Loucy (cell line): ENCODE measurements at regions not wholly inside any gene's neighbourhood (a gene's known extent, or its start where the extent isn't known, plus 50 kb on each side); places are given as distances from the start of the nearest gene placed in this dataset.

Experiments
- H2AFZ ChIP-seq: fragments of 200-600 bp; sonication (generic); 2 replicates; pipeline ENCODE4 v1.6.0; 2016; ENCODE audit warnings: antibody characterized with exemption, mild to moderate bottlenecking, low read length, moderate library complexity
- H3F3A ChIP-seq: fragments of 200-600 bp; 2 replicates; pipeline ENCODE4 v1.6.0; 2016; ENCODE audit warnings: antibody characterized with exemption, low read depth, mild to moderate bottlenecking
- H3K27me3 ChIP-seq: fragments of 200-600 bp; sonication (generic); 2 replicates; pipeline ENCODE4 v1.6.1; 2014; ENCODE audit warnings: low read length, mild to moderate bottlenecking; ENCODE audit not compliant: insufficient read depth, poor library complexity, severe bottlenecking
- H3K36me3 ChIP-seq: fragments of 200-600 bp; sonication (generic); 2 replicates; pipeline ENCODE4 v1.6.1; 2016; ENCODE audit warnings: low read length; ENCODE audit not compliant: insufficient read depth
- H3K4me1 ChIP-seq: fragments of 200-600 bp; sonication (generic); 2 replicates; pipeline ENCODE4 v1.5.1; 2014; ENCODE audit warnings: low read length, mild to moderate bottlenecking; ENCODE audit not compliant: insufficient read depth, poor library complexity, severe bottlenecking
- H3K4me2 ChIP-seq: fragments of 200-600 bp; sonication (generic); 2 replicates; pipeline ENCODE4 v1.6.0; 2014; ENCODE audit warnings: antibody characterized with exemption, low read length, low read depth, mild to moderate bottlenecking; ENCODE audit not compliant: poor library complexity, severe bottlenecking
- H3K4me3 ChIP-seq: fragments of 200-600 bp; sonication (generic); 2 replicates; pipeline ENCODE4 v1.5.1; 2014; ENCODE audit warnings: low read length, mild to moderate bottlenecking, mixed read lengths; ENCODE audit not compliant: poor library complexity, severe bottlenecking
- H3K79me2 ChIP-seq: fragments of 200-600 bp; sonication (generic); 2 replicates; pipeline ENCODE4 v1.6.1; 2014; ENCODE audit warnings: low read length; ENCODE audit not compliant: insufficient read depth
- H3K9ac ChIP-seq: fragments of 200-600 bp; sonication (generic); 2 replicates; pipeline ENCODE4 v1.6.0; 2014; ENCODE audit warnings: mild to moderate bottlenecking, low read depth, low read length, moderate library complexity; ENCODE audit not compliant: poor library complexity, severe bottlenecking
- H3K9me2 ChIP-seq: fragments of 200-600 bp; sonication (generic); replicated peaks from 2 replicates; pipeline ENCODE4 v1.6.1; 2016; ENCODE audit warnings: low read depth, low read length, mixed read lengths
- H3K9me3 ChIP-seq: fragments of 200-600 bp; sonication (generic); 2 replicates; pipeline ENCODE4 v1.6.1; 2014; ENCODE audit warnings: mild to moderate bottlenecking, antibody characterized with exemption, low read length, low read depth; ENCODE audit not compliant: insufficient read depth
- H4K20me1 ChIP-seq: fragments of 200-600 bp; sonication (generic); 2 replicates; pipeline ENCODE4 v1.6.0; 2014; ENCODE audit warnings: antibody characterized with exemption, low read length, mild to moderate bottlenecking; ENCODE audit not compliant: insufficient read depth, poor library complexity, severe bottlenecking
- EZH2phosphoT487 ChIP-seq: fragments of 200-600 bp; IDR thresholded peaks from 2 replicates; pipeline ENCODE4 v1.6.1; 2018; ENCODE audit warnings: antibody characterized with exemption, mild to moderate bottlenecking, moderate library complexity, borderline replicate concordance
- TF ChIP-seq, protein P1 (sequence below): fragments of 200-600 bp; sonication (generic); conservative IDR thresholded peaks from 2 replicates; pipeline ENCODE4 v1.5.1; 2014; ENCODE audit warnings: mild to moderate bottlenecking, antibody characterized with exemption, low read length

DNA sequence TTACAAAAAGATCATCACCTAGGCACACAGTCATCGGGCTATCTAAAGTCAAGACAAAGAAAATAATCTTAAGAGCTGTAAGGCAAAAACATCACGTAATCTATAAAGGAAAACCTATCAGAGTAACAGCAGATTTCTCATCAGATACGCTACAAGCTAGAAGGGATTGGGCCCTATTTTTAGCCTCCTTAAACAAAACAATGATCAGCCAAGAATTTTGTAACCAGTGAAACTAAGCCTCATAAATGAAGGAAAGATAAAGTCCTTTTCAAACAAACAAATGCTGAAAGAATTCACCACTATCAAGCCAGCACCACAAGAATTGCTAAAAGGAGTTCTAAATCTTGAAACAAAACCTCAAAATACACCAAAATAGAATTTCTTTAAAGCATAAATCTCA, 191.6 kb upstream of the BMP4 start:
- Histone ChIP-seq H3K4me2 (no peak overlapping the region), H3K9me3 (no peaks in the 10 kb centered on the region; the same call in 1 of the 2 replicates), H3F3A (no peaks in the 10 kb centered on the region), H3K36me3 (no peaks in the 10 kb centered on the region), H3K4me1 (no peaks in the 10 kb centered on the region), H3K4me3 (no peak overlapping the region), H2AFZ (no peak overlapping the region), H3K27me3 (no peaks in the 10 kb centered on the region), H3K9me2 (no peaks in the 10 kb centered on the region), H4K20me1 (no peaks in the 10 kb centered on the region), H3K9ac (no peak overlapping the region), H3K79me2 (no peaks in the 10 kb centered on the region)
- TF ChIP-seq EZH2phosphoT487: no peak
- TF ChIP-seq, protein P1, sequence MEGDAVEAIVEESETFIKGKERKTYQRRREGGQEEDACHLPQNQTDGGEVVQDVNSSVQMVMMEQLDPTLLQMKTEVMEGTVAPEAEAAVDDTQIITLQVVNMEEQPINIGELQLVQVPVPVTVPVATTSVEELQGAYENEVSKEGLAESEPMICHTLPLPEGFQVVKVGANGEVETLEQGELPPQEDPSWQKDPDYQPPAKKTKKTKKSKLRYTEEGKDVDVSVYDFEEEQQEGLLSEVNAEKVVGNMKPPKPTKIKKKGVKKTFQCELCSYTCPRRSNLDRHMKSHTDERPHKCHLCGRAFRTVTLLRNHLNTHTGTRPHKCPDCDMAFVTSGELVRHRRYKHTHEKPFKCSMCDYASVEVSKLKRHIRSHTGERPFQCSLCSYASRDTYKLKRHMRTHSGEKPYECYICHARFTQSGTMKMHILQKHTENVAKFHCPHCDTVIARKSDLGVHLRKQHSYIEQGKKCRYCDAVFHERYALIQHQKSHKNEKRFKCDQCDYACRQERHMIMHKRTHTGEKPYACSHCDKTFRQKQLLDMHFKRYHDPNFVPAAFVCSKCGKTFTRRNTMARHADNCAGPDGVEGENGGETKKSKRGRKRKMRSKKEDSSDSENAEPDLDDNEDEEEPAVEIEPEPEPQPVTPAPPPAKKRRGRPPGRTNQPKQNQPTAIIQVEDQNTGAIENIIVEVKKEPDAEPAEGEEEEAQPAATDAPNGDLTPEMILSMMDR: no peak

DNA sequence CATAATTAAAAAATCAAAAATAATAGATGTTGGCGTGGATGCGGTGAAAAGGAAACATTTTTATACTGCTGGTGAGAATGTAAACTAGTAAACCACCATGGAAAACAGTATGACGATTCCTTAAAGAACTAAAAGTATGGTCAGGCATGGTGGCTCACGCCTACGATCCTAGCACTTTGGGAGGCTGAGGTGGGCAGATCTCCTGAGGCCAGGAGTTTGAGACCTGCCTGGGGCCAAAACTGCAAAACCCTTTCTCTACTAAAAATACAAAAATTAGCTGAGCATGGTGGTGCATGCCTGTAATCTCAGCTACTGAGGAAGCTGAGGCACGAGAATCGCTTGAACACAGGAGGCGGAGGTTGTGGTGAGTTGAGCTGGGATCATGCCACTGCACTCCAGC, 195.7 kb upstream of the BMP4 start:
- Histone ChIP-seq H3K4me2 (no peak overlapping the region), H3K4me3 (no peak overlapping the region), H3K79me2 (no peaks in the 10 kb centered on the region), H3K36me3 (no peaks in the 10 kb centered on the region), H3F3A (no peaks in the 10 kb centered on the region), H3K9ac (no peak overlapping the region), H3K4me1 (no peaks in the 10 kb centered on the region), H3K9me3 (no peaks in the 10 kb centered on the region), H4K20me1 (no peaks in the 10 kb centered on the region), H3K9me2 (no peaks in the 10 kb centered on the region), H3K27me3 (no peaks in the 10 kb centered on the region), H2AFZ (no peak overlapping the region)
- no peak for TF ChIP-seq EZH2phosphoT487
- TF ChIP-seq, protein P1: no peak

DNA sequence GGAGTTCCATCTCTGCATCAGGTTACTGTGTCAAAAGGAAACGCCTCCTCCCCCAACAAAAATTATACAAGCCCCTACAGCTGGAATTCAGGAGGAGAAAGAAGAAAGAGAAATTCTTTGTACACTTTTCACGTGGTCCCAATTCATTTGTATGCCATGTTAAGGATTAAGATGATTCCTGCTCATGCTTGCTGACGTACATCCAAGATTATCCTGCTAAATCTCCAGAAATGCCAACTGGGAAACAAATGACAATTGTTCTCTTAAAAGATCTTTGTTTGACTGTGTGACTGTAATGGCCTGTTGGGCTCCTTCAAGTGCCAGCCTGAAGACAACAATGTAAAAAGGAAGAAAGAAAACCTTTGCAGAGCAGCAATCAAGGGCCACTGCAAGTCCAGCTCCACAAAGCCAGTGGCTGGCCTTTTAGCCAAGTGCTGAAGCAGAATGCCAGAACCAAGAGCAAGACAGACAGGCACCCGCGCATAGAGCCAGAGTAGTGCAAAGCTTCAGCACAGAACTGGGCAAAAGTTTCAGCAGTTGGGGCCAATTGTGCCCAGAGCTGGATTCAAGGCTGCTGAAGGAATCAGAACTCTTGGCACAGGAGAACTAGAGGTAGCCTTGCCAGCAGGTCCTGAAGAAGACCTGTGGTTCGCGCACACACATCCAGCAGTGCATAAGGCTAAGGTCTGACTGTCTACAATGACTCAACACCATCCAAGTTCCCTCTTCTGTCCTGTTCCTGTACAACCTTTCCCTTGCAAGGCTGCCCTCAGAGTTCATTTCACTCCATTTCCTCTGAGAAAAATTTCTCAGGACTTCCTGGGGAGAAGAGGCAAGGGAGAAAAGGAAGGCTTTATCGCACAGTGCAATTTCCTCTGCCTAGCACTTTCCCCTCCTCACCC, 209.7 kb upstream of the BMP4 start:
- peaks cover 31% of the 10 kb centered on the region for H3K27me3 ChIP-seq
- no peaks in the 10 kb centered on the region for H3K79me2 ChIP-seq
- TF ChIP-seq EZH2phosphoT487: no peak
- TF ChIP-seq, protein P1: no peak
- H3K4me2 ChIP-seq: no peak overlapping the region
- no peaks in the 10 kb centered on the region for H3K9me2 ChIP-seq
- H2AFZ ChIP-seq: no peak overlapping the region
- H3K4me3 ChIP-seq: no peak overlapping the region
- no peaks in the 10 kb centered on the region for H4K20me1 ChIP-seq
- no peaks in the 10 kb centered on the region for H3K36me3 ChIP-seq
- no peaks in the 10 kb centered on the region for H3K9me3 ChIP-seq
- H3K4me1 ChIP-seq: peaks cover 31% of the 10 kb centered on the region
- H3F3A ChIP-seq: no peaks in the 10 kb centered on the region
- no peak overlapping the region for H3K9ac ChIP-seq
